Vagina (tissue), 2 donors: ENCODE measurements at regions not wholly inside any gene's neighbourhood (a gene's known extent, or its start where the extent isn't known, plus 50 kb on each side); places are given as distances from the start of the nearest gene placed in this dataset.

Experiments
- DNase-seq, 2 donors: peaks; one replicate each; pipeline ENCODE4 v3.0.0-alpha.2; 2017; ENCODE audit errors: extremely low spot score in 2 of 2
- H3K27ac ChIP-seq: fragments of 200-600 bp; sonication (generic); one replicate; pipeline ENCODE4 v1.5.1; 2019
- H3K27me3 ChIP-seq: fragments of 200-600 bp; sonication (generic); one replicate; pipeline ENCODE4 v1.5.1; 2019
- H3K36me3 ChIP-seq, 2 donors: fragments of 200-600 bp; sonication (generic); one replicate each; pipeline ENCODE4 v1.5.1; 2017 to 2019
- H3K4me1 ChIP-seq: fragments of 200-600 bp; sonication (generic); one replicate; pipeline ENCODE4 v1.5.1; 2019
- H3K4me3 ChIP-seq, 2 donors: fragments of 200-600 bp; sonication (generic); 1 replicate in 1 of 2; 2 replicates in 1 of 2; pipeline ENCODE4 v1.5.1; 2016 to 2019
- H3K9me3 ChIP-seq: fragments of 200-600 bp; sonication (generic); one replicate; pipeline ENCODE4 v1.5.1; 2019
- POLR2A ChIP-seq, 2 donors: fragments of 450-650 bp; IDR thresholded peaks; one replicate each; pipeline ENCODE4 v1.6.1; 2017; ENCODE audit warnings: antibody characterized with exemption in 2 of 2, mild to moderate bottlenecking in 2 of 2, moderate library complexity in 2 of 2
- POLR2AphosphoS5 ChIP-seq, 2 donors: sonication (generic); formaldehyde crosslinking; IDR thresholded peaks; one replicate each; pipeline ENCODE4 v1.9.0; 2017; ENCODE audit warnings: antibody characterized with exemption in 2 of 2, mild to moderate bottlenecking in 2 of 2, low read depth in 1 of 2; ENCODE audit not compliant: insufficient read depth in 1 of 2
- intact Hi-C: fragments of 100-400 bp; cut with DNase I; formaldehyde crosslinking; loops from one replicate; pipeline ENCODE4 v1.15.1; 2023
- TF ChIP-seq, protein P1 (sequence below), 3 experiments: fragments of 450-650 bp in 2 of 3; fragments of 200-600 bp in 1 of 3; sonication (generic) in 1 of 3; IDR thresholded peaks; one replicate each; pipeline ENCODE4 v1.5.1; 2017 to 2019; ENCODE audit warnings: antibody characterized with exemption in 3 of 3, mild to moderate bottlenecking in 2 of 3, moderate library complexity in 2 of 3

DNA sequence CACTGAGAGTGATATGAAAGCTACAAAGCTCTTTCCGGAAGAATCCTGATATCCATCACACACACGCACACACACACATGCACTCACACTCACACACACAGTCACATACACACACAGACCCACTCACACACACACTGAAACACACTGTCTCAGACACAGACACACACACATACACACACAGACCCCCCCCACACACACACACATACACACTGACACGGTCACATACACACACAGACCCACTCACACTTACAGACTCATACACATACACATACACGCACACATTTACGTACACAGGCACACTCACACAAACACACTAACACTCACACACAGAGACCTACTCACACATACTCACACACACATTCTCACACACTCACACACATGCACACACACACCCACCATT, 58.6 kb downstream of the LIG4 start:
- no peak for DNase-seq
- no peaks in the 10 kb centered on the region for H3K36me3 ChIP-seq
- H3K4me1 ChIP-seq: no peaks in the 10 kb centered on the region
- H3K9me3 ChIP-seq: no peaks in the 10 kb centered on the region
- no peak overlapping the region for H3K27ac ChIP-seq
- no peak for TF ChIP-seq POLR2AphosphoS5 (IDR thresholded peaks at IDR 0.05; ENCODE audit: insufficient read depth in 1 of 2, low read depth in 1 of 2)
- TF ChIP-seq POLR2A (IDR thresholded peaks at IDR 0.05): no peak
- TF ChIP-seq, protein P1, sequence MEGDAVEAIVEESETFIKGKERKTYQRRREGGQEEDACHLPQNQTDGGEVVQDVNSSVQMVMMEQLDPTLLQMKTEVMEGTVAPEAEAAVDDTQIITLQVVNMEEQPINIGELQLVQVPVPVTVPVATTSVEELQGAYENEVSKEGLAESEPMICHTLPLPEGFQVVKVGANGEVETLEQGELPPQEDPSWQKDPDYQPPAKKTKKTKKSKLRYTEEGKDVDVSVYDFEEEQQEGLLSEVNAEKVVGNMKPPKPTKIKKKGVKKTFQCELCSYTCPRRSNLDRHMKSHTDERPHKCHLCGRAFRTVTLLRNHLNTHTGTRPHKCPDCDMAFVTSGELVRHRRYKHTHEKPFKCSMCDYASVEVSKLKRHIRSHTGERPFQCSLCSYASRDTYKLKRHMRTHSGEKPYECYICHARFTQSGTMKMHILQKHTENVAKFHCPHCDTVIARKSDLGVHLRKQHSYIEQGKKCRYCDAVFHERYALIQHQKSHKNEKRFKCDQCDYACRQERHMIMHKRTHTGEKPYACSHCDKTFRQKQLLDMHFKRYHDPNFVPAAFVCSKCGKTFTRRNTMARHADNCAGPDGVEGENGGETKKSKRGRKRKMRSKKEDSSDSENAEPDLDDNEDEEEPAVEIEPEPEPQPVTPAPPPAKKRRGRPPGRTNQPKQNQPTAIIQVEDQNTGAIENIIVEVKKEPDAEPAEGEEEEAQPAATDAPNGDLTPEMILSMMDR (IDR thresholded peaks at IDR 0.05): no peak
- H3K4me3 ChIP-seq: no peak overlapping the region
- intact Hi-C loops: loop anchor here (10.0 kb wide), 1 partner anchor 942 kb away; no protein-coding TSS in a partner anchor
- H3K27me3 ChIP-seq: no peaks in the 10 kb centered on the region

GRCh38 chr13:108155185-108156106, 59.9 kb downstream of the LIG4 start:
- Histone ChIP-seq H3K4me1 (no peaks in the 10 kb centered on the region), H3K9me3 (no peaks in the 10 kb centered on the region), H3K27me3 (no peaks in the 10 kb centered on the region), H3K4me3 (no peak overlapping the region), H3K36me3 (no peaks in the 10 kb centered on the region), H3K27ac (no peak overlapping the region)
- TF ChIP-seq, protein P1 (IDR thresholded peaks at IDR 0.05): peak; percentile 26 to 60 (median 45)
- TF ChIP-seq POLR2A (IDR thresholded peaks at IDR 0.05): no peak
- intact Hi-C loops: loop anchor here (10.0 kb wide), 1 partner anchor 941 kb away; no protein-coding TSS in a partner anchor
- DNase-seq: no peak

- DNase-seq: no peak
- no peaks in the 10 kb centered on the region for H3K4me1 ChIP-seq
- H3K4me3 ChIP-seq: no peak overlapping the region
- H3K27ac ChIP-seq: no peak overlapping the region
- H3K27me3 ChIP-seq: no peaks in the 10 kb centered on the region
- no peaks in the 10 kb centered on the region for H3K36me3 ChIP-seq
- TF ChIP-seq, protein P1 (IDR thresholded peaks at IDR 0.05): no peak
- intact Hi-C loops: loop anchor here (10.0 kb wide), 1 partner anchor 940 kb away; no protein-coding TSS in a partner anchor
- no peaks in the 10 kb centered on the region for H3K9me3 ChIP-seq
Observed at GRCh38 chr13:108154421-108154858, 60.9 kb downstream of the LIG4 start.

DNA sequence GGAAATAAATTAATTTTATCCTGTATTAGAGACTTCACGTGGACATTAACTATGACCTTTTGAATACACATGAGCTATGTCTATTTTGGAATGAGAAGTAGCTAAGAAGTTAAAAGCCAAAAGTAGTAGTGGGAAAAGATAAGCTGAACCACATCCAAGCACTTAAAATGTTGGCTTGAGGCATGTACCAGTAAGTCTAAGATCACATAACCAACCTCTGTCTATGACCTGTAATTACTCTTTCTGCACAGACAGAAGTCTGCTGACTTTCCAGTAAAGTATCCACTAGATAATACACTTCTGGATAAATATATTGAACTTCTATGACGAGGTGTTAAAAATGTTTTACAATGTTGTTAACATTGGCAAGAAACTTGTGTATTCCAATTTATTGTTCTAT, 68.7 kb downstream of the LIG4 start:
- no peak for TF ChIP-seq POLR2AphosphoS5 (IDR thresholded peaks at IDR 0.05; ENCODE audit: insufficient read depth in 1 of 2, low read depth in 1 of 2)
- H3K36me3 ChIP-seq: no peaks in the 10 kb centered on the region

GRCh38 chr13:108142702-108143436, 72.5 kb downstream of the LIG4 start:
- no peaks in the 10 kb centered on the region for H3K4me1 ChIP-seq
- H3K27ac ChIP-seq: no peak overlapping the region
- TF ChIP-seq POLR2AphosphoS5 (IDR thresholded peaks at IDR 0.05; ENCODE audit: insufficient read depth in 1 of 2, low read depth in 1 of 2) (no peak), POLR2A (IDR thresholded peaks at IDR 0.05) (no peak)
- TF ChIP-seq, protein P1 (IDR thresholded peaks at IDR 0.05): no peak
- no peaks in the 10 kb centered on the region for H3K27me3 ChIP-seq
- no peaks in the 10 kb centered on the region for H3K9me3 ChIP-seq
- intact Hi-C loops: no loop called here
- DNase-seq: no peak
- H3K36me3 ChIP-seq: no peaks in the 10 kb centered on the region
- no peak overlapping the region for H3K4me3 ChIP-seq

More for the DNA sequence above, 68.7 kb downstream of the LIG4 start:
- H3K27ac ChIP-seq: no peak overlapping the region
- H3K4me3 ChIP-seq: no peak overlapping the region
- no peaks in the 10 kb centered on the region for H3K4me1 ChIP-seq
- intact Hi-C loops: no loop called here
- H3K9me3 ChIP-seq: no peaks in the 10 kb centered on the region
- DNase-seq: no peak
- no peaks in the 10 kb centered on the region for H3K27me3 ChIP-seq
